Vagina (tissue), 2 donors: ENCODE measurements at regions not wholly inside any gene's neighbourhood (a gene's known extent, or its start where the extent isn't known, plus 50 kb on each side); places are given as distances from the start of the nearest gene placed in this dataset.

ENCODE experiments used
- DNase-seq, 2 donors: peaks; one replicate each; pipeline ENCODE4 v3.0.0-alpha.2; 2017; ENCODE audit errors: extremely low spot score in 2 of 2
- H3K27ac ChIP-seq: fragments of 200-600 bp; sonication (generic); one replicate; pipeline ENCODE4 v1.5.1; 2019
- H3K27me3 ChIP-seq: fragments of 200-600 bp; sonication (generic); one replicate; pipeline ENCODE4 v1.5.1; 2019
- H3K36me3 ChIP-seq, 2 donors: fragments of 200-600 bp; sonication (generic); one replicate each; pipeline ENCODE4 v1.5.1; 2017 to 2019
- H3K4me1 ChIP-seq: fragments of 200-600 bp; sonication (generic); one replicate; pipeline ENCODE4 v1.5.1; 2019
- H3K4me3 ChIP-seq, 2 donors: fragments of 200-600 bp; sonication (generic); 1 replicate in 1 of 2; 2 replicates in 1 of 2; pipeline ENCODE4 v1.5.1; 2016 to 2019
- H3K9me3 ChIP-seq: fragments of 200-600 bp; sonication (generic); one replicate; pipeline ENCODE4 v1.5.1; 2019
- POLR2A ChIP-seq, 2 donors: fragments of 450-650 bp; IDR thresholded peaks; one replicate each; pipeline ENCODE4 v1.6.1; 2017; ENCODE audit warnings: antibody characterized with exemption in 2 of 2, mild to moderate bottlenecking in 2 of 2, moderate library complexity in 2 of 2
- POLR2AphosphoS5 ChIP-seq, 2 donors: sonication (generic); formaldehyde crosslinking; IDR thresholded peaks; one replicate each; pipeline ENCODE4 v1.9.0; 2017; ENCODE audit warnings: antibody characterized with exemption in 2 of 2, mild to moderate bottlenecking in 2 of 2, low read depth in 1 of 2; ENCODE audit not compliant: insufficient read depth in 1 of 2
- intact Hi-C: fragments of 100-400 bp; cut with DNase I; formaldehyde crosslinking; loops from one replicate; pipeline ENCODE4 v1.15.1; 2023
- TF ChIP-seq, protein P1 (sequence below), 3 experiments: fragments of 450-650 bp in 2 of 3; fragments of 200-600 bp in 1 of 3; sonication (generic) in 1 of 3; IDR thresholded peaks; one replicate each; pipeline ENCODE4 v1.5.1; 2017 to 2019; ENCODE audit warnings: antibody characterized with exemption in 3 of 3, mild to moderate bottlenecking in 2 of 3, moderate library complexity in 2 of 3

DNA sequence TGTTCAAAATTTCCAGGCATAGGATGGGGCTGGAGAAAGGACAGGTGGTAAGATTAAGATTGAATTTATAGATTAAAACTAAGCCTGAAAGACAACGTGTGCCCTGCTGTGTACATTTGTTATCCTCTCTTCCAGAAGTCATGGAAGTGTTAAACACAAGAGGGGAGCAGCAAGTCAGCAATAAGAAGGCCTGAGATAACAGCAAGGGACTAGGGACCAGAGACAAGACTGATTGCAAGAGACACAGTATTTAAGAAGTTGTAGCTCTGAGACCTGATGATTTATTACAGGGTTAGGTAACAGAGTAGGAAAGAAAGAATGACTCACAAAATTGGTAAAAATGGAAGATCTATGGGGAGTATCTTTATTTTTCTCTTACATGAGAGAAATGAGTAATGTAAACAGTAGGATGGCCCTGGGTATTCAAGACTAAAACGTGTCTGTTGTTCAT lies 55.7 kb upstream of the COL1A2 start:
- no peak overlapping the region for H3K4me3 ChIP-seq
- no peak for DNase-seq
- intact Hi-C loops: no loop called here
- H3K9me3 ChIP-seq: no peaks in the 10 kb centered on the region
- TF ChIP-seq, protein P1, sequence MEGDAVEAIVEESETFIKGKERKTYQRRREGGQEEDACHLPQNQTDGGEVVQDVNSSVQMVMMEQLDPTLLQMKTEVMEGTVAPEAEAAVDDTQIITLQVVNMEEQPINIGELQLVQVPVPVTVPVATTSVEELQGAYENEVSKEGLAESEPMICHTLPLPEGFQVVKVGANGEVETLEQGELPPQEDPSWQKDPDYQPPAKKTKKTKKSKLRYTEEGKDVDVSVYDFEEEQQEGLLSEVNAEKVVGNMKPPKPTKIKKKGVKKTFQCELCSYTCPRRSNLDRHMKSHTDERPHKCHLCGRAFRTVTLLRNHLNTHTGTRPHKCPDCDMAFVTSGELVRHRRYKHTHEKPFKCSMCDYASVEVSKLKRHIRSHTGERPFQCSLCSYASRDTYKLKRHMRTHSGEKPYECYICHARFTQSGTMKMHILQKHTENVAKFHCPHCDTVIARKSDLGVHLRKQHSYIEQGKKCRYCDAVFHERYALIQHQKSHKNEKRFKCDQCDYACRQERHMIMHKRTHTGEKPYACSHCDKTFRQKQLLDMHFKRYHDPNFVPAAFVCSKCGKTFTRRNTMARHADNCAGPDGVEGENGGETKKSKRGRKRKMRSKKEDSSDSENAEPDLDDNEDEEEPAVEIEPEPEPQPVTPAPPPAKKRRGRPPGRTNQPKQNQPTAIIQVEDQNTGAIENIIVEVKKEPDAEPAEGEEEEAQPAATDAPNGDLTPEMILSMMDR (IDR thresholded peaks at IDR 0.05): no peak
- no peaks in the 10 kb centered on the region for H3K36me3 ChIP-seq
- H3K27ac ChIP-seq: no peak overlapping the region
- H3K4me1 ChIP-seq: no peaks in the 10 kb centered on the region
- H3K27me3 ChIP-seq: no peaks in the 10 kb centered on the region

DNA sequence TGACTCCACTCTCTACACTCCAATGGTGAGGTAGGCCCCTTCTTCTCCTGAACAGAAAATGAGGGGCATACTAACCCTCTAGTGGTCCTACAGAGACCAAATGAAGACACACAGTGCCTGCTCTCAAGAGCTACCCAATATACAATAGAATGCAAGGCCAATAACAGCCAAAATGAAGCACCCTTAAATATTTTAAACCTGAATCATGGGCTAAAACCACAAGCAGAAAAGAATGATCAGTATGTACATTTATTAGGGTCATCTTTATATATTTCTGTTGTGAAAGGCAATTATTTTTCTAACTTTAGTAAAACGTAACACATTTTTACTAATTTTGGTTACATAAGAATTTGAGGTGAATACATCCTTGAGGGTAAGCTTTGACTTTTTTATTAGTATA lies 49.9 kb upstream of the COL1A2 start:
- TF ChIP-seq, protein P1 (IDR thresholded peaks at IDR 0.05): no peak
- TF ChIP-seq POLR2A (IDR thresholded peaks at IDR 0.05) (no peak), POLR2AphosphoS5 (IDR thresholded peaks at IDR 0.05; ENCODE audit: insufficient read depth in 1 of 2, low read depth in 1 of 2) (no peak)
- no peaks in the 10 kb centered on the region for H3K27me3 ChIP-seq
- no peak for DNase-seq
- peaks cover 10% of the 10 kb centered on the region for H3K4me1 ChIP-seq
- no peaks in the 10 kb centered on the region for H3K36me3 ChIP-seq
- no peaks in the 10 kb centered on the region for H3K9me3 ChIP-seq
- no peak overlapping the region for H3K4me3 ChIP-seq
- intact Hi-C loops: no loop called here
- H3K27ac ChIP-seq: no peak overlapping the region
